ENCODE measurements at regions not wholly inside any gene's neighbourhood (a gene's known extent, or its start where the extent isn't known, plus 50 kb on each side); places are given as distances from the start of the nearest gene placed in this dataset.
"Not testable (repeated sequence)": the region's sequence is repeated elsewhere in the genome, so short reads cannot be mapped to it uniquely, and the experiment has no call there.

DNA sequence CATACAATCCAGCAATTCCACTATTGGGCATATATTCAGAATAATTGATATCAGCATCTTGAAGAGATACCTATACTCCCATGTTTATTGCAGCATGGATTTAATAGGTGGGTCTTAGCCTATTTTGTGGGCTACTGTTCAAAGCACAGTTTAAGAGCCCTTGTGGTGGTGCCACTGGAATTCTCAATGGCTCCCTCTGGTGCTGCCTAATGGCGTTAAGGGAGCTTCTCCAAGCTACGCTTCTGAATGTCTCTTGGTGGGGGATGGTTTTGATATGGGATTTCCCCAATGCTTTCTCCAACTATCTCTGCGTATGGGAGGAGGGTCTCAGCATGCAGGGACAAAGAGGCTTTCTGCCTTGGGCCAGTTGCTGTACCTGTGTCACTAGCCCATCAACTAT lies 188.3 kb downstream of the ZFY start:
- not testable (repeated sequence) for TF ChIP-seq EZH2 (IDR thresholded peaks at IDR 0.05; ENCODE audit: borderline replicate concordance, low read depth, low read length, severe bottlenecking); POLR2AphosphoS5 (IDR thresholded peaks at IDR 0.05; ENCODE audit: insufficient read depth, low read depth, low read length); GATA2 (IDR thresholded peaks at IDR 0.05; ENCODE audit: insufficient read depth, insufficient read length, low read depth, low read length); POLR2A (IDR thresholded peaks at IDR 0.05; ENCODE audit: low read depth, low read length); MYC (IDR thresholded peaks at IDR 0.05; ENCODE audit: low read depth, low read length); FOS (IDR thresholded peaks at IDR 0.05; ENCODE audit: borderline replicate concordance, insufficient read depth, low read length); JUN (IDR thresholded peaks at IDR 0.05; ENCODE audit: borderline replicate concordance, insufficient read depth, insufficient read length, low read depth)
- TF ChIP-seq, protein P1, sequence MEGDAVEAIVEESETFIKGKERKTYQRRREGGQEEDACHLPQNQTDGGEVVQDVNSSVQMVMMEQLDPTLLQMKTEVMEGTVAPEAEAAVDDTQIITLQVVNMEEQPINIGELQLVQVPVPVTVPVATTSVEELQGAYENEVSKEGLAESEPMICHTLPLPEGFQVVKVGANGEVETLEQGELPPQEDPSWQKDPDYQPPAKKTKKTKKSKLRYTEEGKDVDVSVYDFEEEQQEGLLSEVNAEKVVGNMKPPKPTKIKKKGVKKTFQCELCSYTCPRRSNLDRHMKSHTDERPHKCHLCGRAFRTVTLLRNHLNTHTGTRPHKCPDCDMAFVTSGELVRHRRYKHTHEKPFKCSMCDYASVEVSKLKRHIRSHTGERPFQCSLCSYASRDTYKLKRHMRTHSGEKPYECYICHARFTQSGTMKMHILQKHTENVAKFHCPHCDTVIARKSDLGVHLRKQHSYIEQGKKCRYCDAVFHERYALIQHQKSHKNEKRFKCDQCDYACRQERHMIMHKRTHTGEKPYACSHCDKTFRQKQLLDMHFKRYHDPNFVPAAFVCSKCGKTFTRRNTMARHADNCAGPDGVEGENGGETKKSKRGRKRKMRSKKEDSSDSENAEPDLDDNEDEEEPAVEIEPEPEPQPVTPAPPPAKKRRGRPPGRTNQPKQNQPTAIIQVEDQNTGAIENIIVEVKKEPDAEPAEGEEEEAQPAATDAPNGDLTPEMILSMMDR (IDR thresholded peaks at IDR 0.05; ENCODE audit: extremely low read depth in 1 of 2, insufficient read depth in 1 of 2, low read depth in 1 of 2, low read length in 2 of 2) = not testable (repeated sequence)
- TF ChIP-seq, protein P2, sequence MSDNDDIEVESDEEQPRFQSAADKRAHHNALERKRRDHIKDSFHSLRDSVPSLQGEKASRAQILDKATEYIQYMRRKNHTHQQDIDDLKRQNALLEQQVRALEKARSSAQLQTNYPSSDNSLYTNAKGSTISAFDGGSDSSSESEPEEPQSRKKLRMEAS (IDR thresholded peaks at IDR 0.05; ENCODE audit: insufficient read depth, insufficient read length) = not testable (repeated sequence)
